GM21717 (cell line): ENCODE measurements at regions not wholly inside any gene's neighbourhood (a gene's known extent, or its start where the extent isn't known, plus 50 kb on each side); places are given as distances from the start of the nearest gene placed in this dataset.
A peak's percentile ranks its signal among the peaks of the same experiment; 100 is the strongest.
"Not testable (repeated sequence)": the region's sequence is repeated elsewhere in the genome, so short reads cannot be mapped to it uniquely, and the experiment has no call there.

Source experiments
- ATAC-seq: cut with Tn5 transposase; IDR thresholded peaks from one replicate; pipeline ENCODE4 v1.9.1; 2021; ENCODE audit warnings: mild to moderate bottlenecking, moderate library complexity; ENCODE audit not compliant: unreplicated experiment

DNA sequence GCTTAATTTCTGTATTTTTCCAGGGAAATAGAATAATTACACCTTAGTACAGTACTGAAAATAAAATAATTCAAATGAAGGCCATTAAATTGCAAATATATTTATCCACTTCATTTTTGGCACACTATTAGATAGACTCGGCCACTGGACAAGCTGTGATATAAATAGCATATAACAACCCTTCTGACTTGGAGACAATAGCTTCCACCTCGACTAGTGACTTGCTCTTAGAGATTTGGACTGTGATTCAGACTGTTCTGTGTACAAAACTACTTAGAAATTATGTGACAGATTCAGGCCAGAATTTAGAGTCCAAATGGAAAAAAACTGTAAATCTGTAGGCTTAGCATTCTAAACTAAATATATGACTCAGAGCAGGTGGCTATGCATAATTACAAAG is 949.9 kb downstream of the LRFN5 start:
- no peak for ATAC-seq

DNA sequence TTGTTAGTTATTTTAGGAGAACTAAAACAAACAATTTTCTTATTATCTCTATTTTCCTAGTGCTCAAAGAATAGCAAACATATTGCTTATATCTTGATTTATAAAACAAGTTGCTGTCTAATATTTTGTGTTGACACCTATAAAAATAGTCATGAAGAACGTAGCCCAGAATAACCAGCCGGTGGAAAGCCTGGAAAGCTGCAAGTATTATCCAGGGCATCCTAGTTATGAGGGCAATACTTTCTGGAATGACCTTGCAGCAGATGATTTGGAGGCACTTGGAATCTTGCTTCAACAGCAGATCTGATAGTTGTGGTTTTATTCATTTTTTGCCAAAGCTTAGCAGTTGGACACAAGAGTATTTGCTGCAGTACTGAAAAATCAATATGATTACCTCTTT is 948.7 kb downstream of the LRFN5 start:
- ATAC-seq: no peak

DNA sequence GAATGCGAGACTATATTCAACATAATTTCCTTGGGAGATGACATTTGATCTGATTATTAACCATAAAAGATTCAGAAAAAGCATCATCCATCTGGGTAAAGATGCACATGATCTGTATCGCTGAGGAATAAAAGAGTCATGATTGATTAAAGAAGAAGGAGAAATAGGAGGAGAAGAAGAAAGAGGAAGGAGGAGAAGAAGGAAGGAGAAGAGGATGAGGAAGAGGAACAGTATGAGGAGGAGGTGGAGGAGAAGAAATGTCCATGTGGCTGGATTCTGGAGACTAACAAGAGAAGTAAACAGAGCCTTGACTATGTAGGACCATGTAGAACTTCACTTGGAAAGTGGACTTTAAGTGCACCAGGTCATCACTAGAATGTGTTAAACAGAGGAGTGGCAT is 947.4 kb downstream of the LRFN5 start:
- ATAC-seq: no peak

DNA sequence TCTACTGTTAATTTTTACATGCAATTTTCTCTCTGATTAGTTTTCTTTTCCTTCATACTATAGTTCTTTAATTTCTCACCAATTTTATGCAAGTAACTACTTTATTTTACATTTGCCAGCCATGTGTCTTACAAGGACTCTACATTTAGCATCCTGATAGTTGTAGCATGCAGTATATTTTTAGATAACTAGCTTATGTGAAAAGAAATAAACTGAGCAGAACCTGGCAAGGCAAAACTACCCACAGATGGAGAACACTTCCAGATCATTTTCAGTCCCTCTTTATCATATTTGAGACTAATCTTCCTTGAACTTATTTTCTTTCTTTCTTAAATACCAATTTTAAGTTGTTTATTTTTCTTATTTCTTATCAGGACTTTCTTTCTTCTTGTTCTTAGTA is 943.6 kb downstream of the LRFN5 start:
- no peak for ATAC-seq

DNA sequence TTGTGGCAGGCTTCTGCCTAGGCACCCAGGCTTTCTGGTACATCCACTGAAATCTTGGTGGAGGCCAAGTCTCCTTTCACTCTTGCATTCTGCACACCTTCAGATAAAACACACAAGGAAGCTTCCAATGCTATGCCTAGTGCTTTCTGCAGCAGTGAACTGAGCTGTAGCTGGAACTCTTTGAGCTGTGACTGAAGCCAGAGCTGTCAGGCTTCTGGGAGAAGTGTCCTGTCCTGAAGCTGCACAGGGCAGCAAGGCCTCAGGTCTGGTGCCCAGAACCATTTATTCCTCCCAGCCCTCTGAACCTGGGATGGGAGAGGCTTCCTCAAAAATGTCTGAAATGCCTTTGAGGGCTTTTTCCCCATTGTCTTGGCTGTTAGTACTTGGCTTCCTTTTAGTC is 941.7 kb downstream of the LRFN5 start:
- ATAC-seq: no peak

DNA sequence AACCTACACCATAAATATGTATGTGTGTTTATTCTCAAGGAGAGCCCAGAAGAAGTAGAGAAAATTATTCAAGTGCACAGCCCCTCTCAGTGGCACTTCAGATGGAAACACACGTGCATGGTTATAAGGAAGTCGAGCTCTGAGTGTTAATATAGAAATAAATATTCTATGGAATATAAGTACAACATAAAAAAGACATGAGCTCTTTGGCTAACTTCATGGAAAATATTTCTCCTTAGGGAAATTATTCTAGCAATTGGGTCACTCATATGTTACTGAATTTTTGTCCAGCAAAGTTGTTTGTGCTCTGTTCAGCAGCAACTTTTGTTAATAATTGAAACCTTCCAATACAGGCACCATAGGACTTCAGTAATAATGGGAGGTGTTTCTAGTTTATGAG is 939.0 kb downstream of the LRFN5 start:
- no peak for ATAC-seq

DNA sequence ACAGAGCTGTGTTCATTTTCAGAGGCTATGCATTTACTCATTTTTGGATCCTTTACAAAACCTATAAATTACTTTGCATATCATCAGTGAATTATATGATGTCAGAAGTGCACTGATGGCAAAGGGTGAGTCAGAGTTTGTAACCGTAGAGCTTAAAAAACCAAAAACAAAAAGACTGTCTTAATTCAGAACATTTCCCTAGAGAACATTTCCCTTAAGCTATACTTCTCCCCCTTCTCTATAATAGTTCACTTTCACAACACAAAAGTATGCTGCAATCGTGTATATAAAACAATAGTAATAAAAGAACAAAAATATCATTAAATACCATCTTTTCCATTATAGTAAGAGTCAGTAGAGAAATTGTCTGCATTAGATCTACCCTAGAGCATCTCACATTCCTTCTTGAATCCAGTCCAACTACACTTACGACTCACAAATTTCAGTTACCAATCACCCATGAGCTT is 934.9 kb downstream of the LRFN5 start:
- no peak for ATAC-seq

DNA sequence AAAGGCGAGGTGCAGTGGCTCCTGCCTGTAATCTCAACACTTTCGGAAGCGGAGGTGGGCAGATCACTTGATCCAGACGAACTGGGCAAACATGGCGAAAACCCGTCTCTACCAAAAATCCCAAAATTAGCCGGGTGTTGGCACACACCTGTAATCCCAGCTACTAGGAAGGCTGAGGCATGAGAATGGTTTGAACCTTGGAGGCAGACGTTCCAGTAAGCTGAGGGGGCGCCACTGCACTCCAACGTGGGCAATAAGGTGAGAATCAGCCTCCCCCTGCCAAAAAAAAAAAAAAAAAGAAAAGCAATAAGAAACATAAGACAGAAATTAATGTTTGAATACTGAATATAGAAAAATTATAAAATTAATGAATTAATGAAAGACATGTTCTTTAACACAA is 928.7 kb downstream of the LRFN5 start:
- no peak for ATAC-seq

DNA sequence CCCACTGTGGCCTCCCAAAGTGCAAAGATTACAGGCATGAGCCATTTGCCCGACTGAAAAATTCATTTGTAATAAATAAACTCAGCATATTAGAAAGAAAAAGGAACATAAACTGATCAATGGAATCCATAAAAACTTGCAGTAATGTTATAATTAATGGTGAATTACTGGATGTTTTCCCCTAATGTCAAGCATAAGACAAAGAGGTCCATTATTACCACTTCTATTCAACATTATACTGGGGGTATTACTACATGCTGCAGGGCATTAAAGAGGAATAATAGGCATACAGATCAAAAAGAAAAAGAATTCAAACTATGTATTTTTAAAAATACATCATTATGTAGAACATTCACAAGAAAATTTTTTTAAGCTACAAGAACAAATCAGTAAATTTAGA is 926.8 kb downstream of the LRFN5 start:
- no peak for ATAC-seq

DNA sequence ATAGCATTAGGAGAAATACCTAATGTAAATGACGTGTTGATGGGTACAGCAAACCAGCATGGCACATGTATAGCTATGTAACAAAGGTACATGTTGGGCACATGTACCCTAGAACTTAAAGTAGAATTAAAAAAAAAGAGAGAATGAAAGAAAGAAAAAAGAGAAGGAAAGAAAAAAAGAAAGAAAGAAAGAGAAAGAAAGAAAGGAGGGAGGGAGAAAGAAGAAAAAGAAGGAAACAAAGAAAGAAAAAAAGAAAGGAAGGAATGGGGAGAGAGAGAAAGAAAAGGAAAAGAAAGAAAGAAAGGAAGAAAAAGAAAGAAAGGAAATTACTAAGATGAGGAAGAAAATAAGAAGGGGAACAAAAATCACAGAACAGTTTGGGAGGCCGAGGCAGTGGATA is 925.5 kb downstream of the LRFN5 start:
- ATAC-seq: no peak

DNA sequence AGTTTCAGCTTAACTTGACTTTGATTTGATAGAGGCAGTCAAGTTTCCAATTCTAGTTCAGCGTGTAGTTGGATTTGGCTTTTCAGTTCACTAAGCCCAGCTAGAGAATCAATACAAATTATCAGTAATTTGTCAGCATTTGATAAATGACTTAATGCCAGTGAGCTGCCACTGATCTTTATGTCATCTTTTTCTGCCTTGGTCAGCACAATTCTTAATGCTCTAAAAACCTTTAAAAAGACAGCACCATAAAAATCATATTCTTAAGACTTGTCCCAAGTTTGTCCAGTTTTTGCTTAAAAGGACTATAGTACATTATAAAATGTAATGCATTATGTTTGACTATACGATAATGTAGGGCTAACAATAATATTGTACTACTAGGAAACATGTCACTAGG is 920.5 kb downstream of the LRFN5 start:
- ATAC-seq: no peak

DNA sequence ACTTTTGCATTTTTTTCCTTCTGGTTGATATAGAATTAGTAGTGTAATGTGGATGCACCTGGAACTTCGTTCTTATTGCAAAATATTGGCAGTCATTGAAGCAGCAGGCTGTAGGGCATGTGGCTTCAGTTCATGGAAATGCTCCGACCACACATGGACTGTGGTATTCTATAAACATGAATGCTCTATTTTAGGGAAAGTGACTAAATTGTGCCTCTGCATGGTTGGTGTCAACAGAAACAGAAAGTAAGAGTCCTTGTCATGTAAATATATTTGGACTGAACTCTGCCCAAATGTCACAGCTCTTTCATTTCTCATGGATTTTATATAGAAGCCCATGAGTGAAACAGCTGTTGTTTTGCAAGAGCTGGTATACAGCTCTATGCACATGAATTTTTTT is 917.0 kb downstream of the LRFN5 start:
- ATAC-seq: peak; percentile 96

DNA sequence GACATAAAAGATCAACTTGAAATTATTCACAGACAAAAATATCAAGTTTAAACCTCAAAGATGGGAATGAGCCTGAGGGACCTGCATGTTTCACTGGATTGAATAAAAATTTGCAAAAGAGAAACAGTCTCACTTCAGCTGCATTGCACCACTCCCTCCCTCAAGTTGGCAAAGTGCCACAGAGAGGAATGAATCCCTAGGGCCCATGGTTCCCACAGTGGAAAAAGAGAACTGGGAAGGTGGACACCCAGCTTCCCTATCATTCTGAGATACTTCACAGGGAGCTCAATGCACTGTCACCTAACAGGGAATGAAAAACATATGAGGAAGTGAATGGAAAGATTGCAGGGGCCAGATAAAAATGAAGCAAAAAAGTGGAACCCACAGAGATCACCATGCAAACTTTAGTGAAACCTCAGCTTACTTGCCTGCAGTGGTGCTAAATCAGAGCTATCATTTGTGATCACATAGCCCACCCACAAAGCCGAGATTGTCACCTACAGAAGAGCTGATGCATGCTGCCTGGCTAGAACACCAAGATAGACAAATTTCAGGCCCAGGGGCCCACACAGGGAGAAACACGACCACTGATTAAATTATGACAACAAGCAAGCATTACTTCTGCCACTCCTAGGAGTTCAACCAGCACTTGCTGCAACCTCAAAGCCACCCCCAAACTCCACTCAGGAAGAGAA is 911.3 kb downstream of the LRFN5 start:
- no peak for ATAC-seq

DNA sequence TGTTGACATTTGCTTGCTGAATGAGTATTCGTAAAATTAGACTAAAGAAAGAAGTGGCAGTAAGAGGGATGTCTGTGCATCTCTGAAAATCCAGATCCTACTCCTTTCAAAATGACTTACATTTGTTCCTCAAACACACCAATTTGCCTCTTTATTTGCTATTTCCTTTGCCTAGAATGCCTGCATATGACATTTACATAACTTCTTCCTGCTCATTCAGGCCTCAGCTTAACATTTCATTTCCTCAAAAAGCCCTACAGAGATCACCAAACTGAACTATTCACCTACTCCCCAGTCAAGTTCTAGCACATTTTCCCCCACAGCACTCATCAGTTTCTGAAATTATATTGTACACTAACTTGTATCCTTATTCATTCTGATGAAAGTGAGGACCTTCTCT is 907.2 kb downstream of the LRFN5 start:
- ATAC-seq: no peak

DNA sequence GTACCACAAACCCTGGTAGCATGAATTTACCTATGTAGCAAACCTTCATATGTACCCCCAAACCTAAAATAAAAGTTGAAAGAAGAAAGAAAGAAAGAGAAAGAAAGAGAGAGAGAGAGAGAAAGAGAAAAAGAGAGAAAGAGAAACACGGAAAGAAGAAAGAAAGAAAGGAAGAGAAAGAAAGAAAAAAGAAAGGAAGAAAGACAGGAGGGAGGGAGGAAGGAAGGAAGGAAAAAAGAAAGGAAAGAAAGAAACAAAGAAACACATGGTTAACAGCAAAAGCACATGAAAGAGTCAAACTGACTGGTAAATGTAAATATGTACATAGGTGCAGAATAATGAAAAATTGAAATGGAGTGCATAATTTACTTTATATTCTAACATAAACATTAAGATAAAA is 903.4 kb downstream of the LRFN5 start:
- no peak for ATAC-seq

DNA sequence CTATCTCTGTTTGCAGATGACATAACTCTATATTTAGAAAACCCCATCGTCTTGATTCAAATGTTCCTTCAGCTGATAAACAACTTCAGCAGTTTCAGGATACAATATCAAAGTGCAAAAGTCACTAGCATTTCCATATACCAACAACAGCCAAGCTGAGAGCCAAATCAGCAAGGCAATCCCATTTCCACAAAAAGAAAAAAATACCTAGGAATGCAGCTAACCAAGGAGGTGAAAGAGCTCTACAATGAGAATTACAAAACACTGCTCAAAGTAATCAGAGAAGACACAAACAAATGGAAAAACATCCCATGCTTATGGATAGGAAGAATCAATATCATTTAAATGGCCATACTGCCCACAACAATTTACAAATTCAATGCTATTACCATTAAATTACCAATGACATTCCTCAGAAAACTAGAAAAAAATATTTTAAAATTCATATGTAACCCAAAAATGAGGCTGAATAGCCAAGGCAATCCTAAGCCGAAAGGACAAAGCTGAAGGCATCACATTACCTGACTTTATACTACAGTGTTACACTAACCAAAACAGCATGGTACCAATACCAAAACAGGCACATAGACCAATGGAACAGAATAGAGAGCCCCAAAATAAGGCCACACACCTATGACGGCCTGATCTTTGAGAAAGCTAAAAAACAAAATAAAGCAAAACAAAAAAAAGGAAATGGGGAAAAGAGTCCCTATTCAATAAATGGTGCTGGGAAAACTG is 901.7 kb downstream of the LRFN5 start:
- ATAC-seq: no peak

DNA sequence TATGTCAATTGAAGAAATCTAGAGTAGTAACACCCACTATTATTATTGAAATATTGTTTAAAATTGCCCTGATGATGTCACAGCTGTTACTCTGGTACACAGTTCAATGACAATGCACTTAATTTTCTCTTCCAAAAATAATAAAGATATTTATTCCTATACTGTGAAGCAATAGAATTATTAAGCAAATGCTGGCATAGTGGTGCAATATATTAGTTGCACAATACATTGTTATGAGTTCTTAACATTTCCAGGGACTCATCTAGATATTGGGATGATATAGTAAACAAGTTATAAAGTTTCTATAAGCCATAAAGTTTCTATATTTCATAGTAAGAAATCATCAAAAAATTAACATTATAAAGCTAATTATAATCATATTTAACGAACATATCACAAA is 897.8 kb downstream of the LRFN5 start:
- no peak for ATAC-seq

DNA sequence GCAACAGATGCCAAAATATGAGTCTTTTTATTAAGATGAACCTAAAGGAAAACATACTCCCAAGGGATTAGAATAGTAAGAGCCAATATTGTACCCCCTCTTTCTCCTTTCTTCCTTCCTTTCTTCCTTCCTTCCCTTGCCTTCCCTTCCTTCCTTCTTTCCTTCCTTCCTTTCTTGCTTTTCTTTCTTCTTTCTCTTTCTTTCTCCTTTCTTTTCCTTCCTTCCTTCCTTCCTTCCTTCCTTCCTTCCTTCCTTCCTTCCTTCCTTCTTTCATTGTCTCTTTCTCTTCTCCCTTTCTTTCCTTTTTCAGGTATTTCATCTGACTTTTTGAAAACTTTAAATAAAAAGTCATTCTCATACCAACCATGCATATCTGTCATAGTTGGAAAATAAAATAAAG is 892.5 kb downstream of the LRFN5 start:
- ATAC-seq: no peak

DNA sequence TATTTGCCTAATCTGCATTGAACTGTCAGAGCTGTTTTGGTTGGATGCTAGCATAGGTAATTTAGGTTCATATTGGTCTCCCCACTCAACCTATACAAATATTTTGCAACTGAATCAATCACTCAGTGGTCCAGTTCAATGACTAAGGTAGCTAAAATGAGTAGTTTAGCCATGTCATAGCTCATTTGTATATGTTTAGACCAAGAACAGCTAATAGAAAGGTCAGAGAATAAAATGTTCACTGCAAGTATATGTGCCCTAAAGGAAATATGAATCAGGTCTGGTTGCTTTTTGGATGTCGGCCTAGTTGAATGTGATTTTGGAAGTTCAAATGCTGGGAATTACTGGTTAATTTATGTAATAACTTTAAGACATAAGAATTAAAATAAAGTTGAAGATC is 883.9 kb downstream of the LRFN5 start:
- ATAC-seq: no peak

DNA sequence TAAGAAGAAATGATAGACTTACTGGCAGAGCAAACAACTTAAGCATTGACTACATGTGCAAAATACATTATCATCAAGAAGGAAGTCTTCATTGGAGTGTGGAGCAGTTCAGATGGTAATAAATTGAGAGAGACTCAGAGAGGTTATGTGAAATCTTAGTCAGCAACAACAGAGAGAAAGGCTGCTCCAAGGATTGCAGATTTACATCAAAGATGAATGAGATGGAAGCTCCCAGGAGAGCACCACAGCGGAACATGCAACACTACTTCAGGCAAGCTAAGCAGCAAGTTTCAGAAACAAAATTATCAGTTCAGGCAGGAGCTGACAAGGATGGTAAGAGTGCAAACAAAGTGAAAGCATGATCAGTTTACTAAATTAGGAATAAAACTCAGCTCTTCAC is 882.3 kb downstream of the LRFN5 start:
- ATAC-seq: no peak

DNA sequence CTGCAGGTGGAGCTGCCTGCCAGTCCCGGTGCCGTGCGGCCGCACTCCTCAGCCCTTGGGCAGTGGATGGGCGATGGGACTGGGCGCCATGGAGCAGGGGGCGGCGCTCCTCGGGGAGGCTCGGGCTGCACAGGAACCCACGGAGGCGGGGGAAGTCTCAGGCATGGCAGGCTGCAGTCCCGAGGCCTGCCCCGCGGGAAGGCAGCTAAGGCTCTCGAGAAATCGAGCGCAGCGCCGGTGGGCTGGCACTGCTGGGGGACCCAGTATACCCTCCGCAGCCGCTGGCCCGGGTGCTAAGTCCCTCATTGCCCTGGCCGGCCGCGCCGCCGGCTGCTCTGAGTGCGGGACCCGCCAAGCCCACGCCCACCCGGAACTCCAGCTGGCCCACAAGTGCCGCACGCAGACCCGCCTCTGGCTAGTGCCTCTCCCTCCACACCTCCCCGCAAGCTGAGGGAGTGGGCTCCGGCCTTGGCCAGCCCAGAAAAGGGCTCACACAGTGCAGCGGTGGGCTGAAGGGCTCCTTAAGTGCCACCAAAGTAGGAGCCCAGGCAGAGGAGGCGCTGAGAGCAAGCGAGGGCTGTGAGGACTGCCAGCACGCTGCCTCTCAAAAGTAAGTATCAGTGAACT is 875.8 kb downstream of the LRFN5 start:
- not testable (repeated sequence) for ATAC-seq

DNA sequence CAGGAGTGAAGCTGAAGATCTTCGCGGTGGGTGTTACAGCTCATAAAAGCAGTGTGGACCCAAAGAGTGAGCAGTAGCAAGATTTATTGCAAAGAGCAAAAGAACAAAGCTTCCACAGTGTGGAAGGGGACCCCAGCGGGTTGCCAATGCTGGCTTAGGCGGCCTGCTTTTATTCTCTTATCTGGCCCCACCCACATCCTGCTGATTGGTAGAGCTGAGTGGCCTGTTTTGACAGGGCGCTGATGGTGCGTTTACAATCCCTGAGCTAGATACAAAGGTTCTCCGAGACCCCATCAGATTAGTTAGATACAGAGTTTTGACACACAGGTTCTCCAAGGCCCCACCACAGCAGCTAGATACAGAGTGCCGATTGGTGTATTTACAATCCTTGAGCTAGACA is 875.0 kb downstream of the LRFN5 start:
- not testable (repeated sequence) for ATAC-seq
